ENCODE measurements at regions not wholly inside any gene's neighbourhood (a gene's known extent, or its start where the extent isn't known, plus 50 kb on each side); places are given as distances from the start of the nearest gene placed in this dataset.

DNA sequence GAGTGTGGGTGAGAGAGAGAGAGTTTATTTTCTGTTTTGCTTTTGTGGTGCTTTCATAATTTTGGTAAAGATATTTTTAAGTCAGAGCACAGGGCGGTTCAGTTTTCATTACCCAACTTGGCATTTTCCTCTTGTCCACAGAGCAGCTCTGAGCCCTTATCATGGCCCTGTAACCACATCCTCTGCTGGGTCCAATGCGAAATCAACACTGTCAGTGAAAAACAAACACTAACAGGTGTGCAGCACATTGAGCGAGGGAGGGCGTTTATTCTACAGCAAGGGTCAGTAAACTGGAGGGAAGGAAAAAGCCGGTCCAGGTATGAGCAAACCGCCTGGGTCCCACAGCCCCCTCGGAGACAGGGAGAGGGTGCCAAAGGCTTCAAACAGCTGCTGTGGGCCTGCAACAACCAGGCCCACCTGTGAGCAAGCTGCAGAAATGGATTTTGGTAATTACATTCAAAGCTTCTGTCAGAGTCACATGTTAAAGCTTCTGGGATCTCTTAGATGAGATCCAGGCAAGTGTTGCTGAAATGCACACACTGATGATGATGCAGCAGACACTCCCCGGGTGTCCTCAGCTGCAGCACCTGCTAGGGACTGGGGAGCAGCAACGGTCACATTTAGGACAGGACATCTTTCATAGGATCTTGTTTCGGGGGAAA lies 132.7 kb upstream of the DYRK2 start:
- TF ChIP-seq, protein P1, sequence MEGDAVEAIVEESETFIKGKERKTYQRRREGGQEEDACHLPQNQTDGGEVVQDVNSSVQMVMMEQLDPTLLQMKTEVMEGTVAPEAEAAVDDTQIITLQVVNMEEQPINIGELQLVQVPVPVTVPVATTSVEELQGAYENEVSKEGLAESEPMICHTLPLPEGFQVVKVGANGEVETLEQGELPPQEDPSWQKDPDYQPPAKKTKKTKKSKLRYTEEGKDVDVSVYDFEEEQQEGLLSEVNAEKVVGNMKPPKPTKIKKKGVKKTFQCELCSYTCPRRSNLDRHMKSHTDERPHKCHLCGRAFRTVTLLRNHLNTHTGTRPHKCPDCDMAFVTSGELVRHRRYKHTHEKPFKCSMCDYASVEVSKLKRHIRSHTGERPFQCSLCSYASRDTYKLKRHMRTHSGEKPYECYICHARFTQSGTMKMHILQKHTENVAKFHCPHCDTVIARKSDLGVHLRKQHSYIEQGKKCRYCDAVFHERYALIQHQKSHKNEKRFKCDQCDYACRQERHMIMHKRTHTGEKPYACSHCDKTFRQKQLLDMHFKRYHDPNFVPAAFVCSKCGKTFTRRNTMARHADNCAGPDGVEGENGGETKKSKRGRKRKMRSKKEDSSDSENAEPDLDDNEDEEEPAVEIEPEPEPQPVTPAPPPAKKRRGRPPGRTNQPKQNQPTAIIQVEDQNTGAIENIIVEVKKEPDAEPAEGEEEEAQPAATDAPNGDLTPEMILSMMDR (conservative IDR thresholded peaks at IDR 0.05; ENCODE audit: low read length), result no peak
- H3K4me3 ChIP-seq (ENCODE audit: low read length), result no peak overlapping the region
- DNase-seq (ENCODE audit: low read depth), result no peak

DNA sequence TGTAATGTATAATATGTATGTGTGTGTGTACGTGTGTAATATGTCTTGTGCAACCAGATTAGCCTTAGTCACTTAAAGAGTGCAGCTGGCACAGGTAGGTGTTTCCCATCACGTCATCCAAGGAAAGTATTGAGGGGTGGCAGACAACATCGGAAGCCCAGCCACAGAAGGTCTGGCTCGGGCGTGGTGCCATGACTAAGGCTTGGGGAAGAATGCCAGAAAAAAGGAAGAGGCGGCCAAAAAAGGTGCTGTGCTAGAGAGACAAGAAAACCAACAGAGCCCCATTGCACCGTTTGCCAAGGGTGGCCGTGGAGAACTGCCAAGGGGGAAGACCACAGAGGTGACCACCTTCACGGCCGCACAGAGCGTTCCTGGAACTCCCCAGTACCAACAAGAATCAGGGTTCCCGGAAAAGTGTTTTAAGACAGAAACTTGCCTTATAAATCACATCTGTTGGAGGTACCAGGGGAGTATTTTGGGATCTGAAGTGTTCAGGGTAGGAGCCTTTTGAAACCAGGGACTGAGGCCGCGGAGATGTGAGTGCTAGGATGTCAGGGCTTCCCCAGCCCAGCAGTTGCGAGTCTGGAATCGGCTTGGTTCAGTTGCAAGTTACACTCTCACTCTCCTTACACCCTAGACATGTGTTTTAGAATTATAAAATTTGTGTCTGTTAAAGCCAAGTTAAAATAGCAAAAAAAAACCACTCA lies 131.2 kb upstream of the DYRK2 start:
- peak; percentile 22 for DNase-seq (ENCODE audit: low read depth)
- no peak overlapping the region for H3K4me3 ChIP-seq (ENCODE audit: low read length)
- TF ChIP-seq, protein P1 (conservative IDR thresholded peaks at IDR 0.05; ENCODE audit: low read length), result no peak

DNA sequence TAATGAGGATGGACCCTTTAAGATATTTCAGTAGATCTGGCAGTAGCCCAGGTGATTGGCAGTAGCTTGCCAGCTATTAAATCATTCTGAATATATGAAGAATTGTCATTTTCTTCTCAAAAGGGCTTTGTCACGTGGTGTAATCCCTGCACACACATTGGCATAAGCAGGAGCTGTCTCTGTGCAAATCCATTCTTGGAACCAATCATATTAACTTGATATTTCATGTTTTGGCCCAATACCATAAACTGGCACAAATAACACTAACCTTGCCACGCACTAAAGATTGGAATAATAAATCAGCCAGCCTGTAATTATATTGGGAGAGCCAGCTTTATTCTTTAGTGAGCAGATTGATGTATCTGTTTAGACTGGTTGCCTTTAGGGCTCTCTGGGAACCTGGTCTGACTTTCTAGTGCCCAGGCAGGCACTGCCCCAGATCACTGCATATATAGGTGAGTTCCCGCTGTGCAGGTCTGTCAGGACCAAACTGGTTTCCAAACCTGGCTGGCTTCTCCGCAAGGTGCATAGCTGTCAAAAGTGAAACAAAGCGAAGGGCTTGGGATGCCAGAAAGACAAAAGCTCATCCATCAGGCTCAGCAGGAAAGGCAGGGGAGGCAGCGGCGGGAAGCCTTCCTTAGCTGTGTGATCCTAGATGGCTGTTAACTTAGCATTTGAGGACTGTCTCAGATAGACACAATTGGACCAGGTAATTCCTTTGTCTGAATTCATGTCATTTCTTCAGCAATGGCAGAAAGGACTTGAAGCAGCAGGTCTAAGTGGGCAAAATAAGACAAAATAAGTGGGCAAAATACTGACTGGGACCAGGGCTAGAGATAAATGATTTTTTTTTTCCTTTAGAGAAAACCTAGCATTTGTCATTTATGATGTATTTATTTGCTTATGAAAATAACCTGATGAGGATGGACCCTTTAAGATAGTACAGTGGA lies 128.8 kb upstream of the DYRK2 start:
- DNase-seq (ENCODE audit: low read depth), result no peak
- no peak overlapping the region for H3K4me3 ChIP-seq (ENCODE audit: low read length)
- TF ChIP-seq, protein P1 (conservative IDR thresholded peaks at IDR 0.05; ENCODE audit: low read length), result no peak

DNA sequence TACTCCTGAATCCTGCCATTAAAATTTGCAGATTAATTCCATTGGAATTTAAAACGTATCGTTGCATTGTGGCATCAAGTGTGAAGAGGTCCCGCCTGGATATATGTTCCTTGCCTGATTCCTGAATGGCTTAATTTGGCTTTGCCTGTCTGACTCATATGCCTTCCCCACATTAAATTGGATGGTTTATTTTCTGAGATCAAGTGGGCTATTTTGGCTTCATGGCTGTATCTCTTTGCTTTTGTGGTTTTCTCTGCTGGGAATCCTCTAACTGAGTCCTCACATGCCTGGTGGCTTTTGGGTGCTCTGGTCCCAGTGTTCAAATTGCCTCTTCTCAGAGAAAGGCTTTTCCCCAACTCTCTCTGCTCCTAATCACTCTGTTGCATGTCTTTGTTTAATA lies 127.9 kb upstream of the DYRK2 start:
- TF ChIP-seq, protein P1 (conservative IDR thresholded peaks at IDR 0.05; ENCODE audit: low read length), result no peak
- no peak overlapping the region for H3K4me3 ChIP-seq (ENCODE audit: low read length)
- DNase-seq (ENCODE audit: low read depth), result no peak

DNA sequence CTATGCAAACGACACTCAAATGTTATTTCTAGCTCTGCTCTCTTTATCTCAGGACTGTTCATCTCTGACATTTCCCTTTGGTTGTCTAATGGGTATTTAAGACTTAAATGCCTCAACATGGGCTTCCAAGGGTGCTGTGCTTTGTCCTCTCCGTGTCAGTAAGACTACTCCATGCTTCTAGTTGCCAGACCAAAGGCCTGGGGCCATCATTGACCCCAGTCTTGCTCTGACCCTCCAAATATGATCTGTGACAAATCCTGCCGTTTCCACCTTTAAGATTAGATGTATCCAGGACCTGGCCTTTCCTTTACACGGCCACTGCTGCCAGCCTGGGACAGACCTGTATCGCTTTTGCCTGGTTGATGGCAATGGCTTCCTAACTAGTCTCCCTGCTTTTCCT lies 126.3 kb upstream of the DYRK2 start:
- TF ChIP-seq, protein P1 (conservative IDR thresholded peaks at IDR 0.05; ENCODE audit: low read length), result no peak
- DNase-seq (ENCODE audit: low read depth), result no peak
- no peak overlapping the region for H3K4me3 ChIP-seq (ENCODE audit: low read length)

DNA sequence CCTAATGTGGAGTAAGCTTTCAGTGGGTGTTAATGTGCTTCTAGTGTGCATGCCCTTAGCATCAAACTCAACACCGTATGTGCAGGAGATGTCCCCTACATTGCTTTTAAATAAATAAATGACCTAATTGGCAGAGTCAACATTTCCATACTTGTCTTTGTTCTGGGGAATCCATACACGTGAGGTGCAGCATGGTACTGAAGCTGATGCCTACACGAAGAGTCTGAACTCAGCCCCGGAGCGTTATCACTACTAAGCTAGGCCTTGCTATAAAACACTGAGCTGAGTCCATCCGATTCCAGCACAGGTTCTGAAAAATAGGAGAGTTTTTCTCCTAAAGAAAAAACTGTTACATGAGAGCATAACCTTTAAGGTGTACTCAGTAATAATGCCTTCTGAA lies 125.0 kb upstream of the DYRK2 start:
- DNase-seq (ENCODE audit: low read depth), result no peak
- no peak overlapping the region for H3K4me3 ChIP-seq (ENCODE audit: low read length)
- TF ChIP-seq, protein P1 (conservative IDR thresholded peaks at IDR 0.05; ENCODE audit: low read length), result no peak

Measured in AG10803 (cell line).